Chondrocyte (in vitro differentiated cells): ENCODE measurements at regions not wholly inside any gene's neighbourhood (a gene's known extent, or its start where the extent isn't known, plus 50 kb on each side); places are given as distances from the start of the nearest gene placed in this dataset.

ENCODE experiments used
- DNase-seq: peaks from one replicate; pipeline ENCODE4 v3.0.0; 2021; ENCODE audit warnings: mixed read lengths, low spot score
- H3K27ac Mint-ChIP-seq: one replicate; pipeline ENCODE4 v1.8.0; 2021; ENCODE audit warnings: mild to moderate bottlenecking, moderate library complexity, mixed read lengths; ENCODE audit not compliant: unreplicated experiment
- H3K27me3 Mint-ChIP-seq: 2 replicates; pipeline ENCODE4 v1.8.0; 2021; ENCODE audit warnings: low read depth, mixed read lengths
- H3K36me3 Mint-ChIP-seq: 2 replicates; pipeline ENCODE4 v1.8.0; 2021; ENCODE audit warnings: low read depth, mixed read lengths
- H3K4me1 Mint-ChIP-seq: 2 replicates; pipeline ENCODE4 v1.8.0; 2021; ENCODE audit warnings: low read depth, mild to moderate bottlenecking, mixed read lengths
- H3K4me3 Mint-ChIP-seq: one replicate; pipeline ENCODE4 v1.8.0; 2021; ENCODE audit warnings: mild to moderate bottlenecking, moderate library complexity, mixed read lengths; ENCODE audit not compliant: unreplicated experiment
- H3K9me3 Mint-ChIP-seq: 2 replicates; pipeline ENCODE4 v1.8.0; 2021; ENCODE audit warnings: low read depth, mixed read lengths
- TF ChIP-seq, protein P1 (sequence below): fragments of 200-600 bp; sonication (generic); IDR thresholded peaks from 2 replicates; pipeline ENCODE4 v1.5.0; 2021; ENCODE audit warnings: antibody characterized with exemption, mild to moderate bottlenecking, moderate library complexity

DNA sequence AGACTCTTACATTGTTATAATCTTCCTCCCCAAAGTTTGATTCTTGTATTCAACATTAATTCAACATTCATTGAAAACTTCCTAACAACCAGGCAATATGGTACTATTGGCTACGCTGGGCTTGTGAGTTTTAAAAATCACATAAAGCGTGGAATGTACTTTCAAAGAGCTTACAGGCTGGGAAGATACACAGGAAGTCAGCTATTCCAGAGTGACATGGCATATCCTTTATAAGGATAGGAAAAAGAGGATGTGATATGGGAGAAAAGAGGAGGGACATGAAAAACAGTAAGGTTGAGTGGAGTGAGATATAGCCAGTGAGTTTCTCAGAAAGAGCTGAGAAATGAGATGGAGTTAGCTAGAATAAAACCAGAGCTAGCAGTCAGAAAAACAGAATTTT lies 103.6 kb upstream of the ATF7IP start:
- Mint-ChIP-seq H3K36me3 (peaks cover 5% of the 10 kb centered on the region), H3K4me1 (peaks cover 56% of the 10 kb centered on the region), H3K9me3 (peaks cover 23% of the 10 kb centered on the region), H3K27me3 (no peaks in the 10 kb centered on the region), H3K27ac (peak overlapping the region; percentile 92), H3K4me3 (no peak overlapping the region)
- no peak for DNase-seq
- TF ChIP-seq, protein P1, sequence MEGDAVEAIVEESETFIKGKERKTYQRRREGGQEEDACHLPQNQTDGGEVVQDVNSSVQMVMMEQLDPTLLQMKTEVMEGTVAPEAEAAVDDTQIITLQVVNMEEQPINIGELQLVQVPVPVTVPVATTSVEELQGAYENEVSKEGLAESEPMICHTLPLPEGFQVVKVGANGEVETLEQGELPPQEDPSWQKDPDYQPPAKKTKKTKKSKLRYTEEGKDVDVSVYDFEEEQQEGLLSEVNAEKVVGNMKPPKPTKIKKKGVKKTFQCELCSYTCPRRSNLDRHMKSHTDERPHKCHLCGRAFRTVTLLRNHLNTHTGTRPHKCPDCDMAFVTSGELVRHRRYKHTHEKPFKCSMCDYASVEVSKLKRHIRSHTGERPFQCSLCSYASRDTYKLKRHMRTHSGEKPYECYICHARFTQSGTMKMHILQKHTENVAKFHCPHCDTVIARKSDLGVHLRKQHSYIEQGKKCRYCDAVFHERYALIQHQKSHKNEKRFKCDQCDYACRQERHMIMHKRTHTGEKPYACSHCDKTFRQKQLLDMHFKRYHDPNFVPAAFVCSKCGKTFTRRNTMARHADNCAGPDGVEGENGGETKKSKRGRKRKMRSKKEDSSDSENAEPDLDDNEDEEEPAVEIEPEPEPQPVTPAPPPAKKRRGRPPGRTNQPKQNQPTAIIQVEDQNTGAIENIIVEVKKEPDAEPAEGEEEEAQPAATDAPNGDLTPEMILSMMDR, result no peak

DNA sequence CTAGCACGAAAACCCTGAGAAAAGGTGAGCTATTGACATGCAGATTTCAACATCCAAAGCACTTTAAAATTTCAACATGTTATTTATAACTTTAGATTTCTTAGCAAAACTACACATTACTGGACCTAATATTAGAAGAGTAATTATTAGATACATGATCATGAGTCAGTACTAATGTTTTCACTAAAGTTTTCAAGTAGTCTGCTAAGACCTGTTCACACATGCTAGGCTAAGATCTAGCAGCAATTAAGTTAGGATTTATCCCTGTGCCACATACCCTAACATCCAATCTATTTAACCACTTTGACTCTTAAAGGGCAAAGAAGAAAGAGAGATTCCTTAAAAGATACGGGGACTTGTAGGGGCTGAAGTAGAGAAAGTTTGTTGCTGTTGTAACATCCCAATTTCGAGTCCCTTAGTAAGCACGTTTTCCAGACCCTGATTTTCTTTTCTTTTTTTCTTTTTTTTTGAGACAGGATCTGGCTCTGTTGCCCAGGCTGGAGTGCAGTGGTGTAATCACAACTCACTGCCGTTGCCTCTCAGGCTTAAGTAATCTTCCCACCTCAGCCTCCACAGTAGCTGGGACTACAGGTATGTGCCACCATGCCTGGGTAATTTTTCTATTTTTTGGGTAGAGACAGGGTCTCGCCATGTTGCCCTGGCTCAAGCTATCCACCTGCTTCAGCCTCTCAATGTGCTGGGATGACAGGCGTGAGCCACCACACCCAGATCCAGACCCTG lies 102.5 kb upstream of the ATF7IP start:
- no peak overlapping the region for H3K27ac Mint-ChIP-seq
- no peak overlapping the region for H3K4me3 Mint-ChIP-seq

DNA sequence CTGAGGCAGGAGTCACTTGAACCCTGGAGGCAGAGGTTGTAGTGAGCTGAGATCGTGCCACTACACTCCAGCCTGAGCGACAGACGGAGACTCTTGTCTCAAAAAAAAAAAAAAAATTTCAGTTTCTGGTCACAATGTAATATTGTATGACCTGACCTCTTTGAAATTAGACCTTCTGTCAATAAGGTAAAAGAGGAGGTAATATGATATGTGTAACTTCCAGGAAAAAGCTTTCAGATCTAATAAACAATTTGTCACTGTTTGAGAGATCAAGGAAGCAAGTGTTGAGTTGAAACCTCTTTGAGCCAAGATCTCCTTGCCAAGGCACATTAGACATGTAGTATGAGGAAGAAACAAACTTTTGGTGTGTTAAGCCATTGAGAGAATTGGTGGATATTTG lies 101.7 kb upstream of the ATF7IP start:
- Mint-ChIP-seq H3K4me1 (peaks cover 38% of the 10 kb centered on the region), H3K36me3 (peaks cover 5% of the 10 kb centered on the region), H3K9me3 (peaks cover 18% of the 10 kb centered on the region), H3K27me3 (no peaks in the 10 kb centered on the region), H3K27ac (no peak overlapping the region), H3K4me3 (no peak overlapping the region)
- TF ChIP-seq, protein P1, result no peak
- DNase-seq, result no peak

More for the DNA sequence above, 102.5 kb upstream of the ATF7IP start:
- TF ChIP-seq, protein P1, result no peak
- H3K4me1 Mint-ChIP-seq, result peaks cover 46% of the 10 kb centered on the region
- DNase-seq, result no peak
- H3K27me3 Mint-ChIP-seq, result no peaks in the 10 kb centered on the region
- H3K9me3 Mint-ChIP-seq, result peaks cover 19% of the 10 kb centered on the region
- peaks cover 5% of the 10 kb centered on the region for H3K36me3 Mint-ChIP-seq

DNA sequence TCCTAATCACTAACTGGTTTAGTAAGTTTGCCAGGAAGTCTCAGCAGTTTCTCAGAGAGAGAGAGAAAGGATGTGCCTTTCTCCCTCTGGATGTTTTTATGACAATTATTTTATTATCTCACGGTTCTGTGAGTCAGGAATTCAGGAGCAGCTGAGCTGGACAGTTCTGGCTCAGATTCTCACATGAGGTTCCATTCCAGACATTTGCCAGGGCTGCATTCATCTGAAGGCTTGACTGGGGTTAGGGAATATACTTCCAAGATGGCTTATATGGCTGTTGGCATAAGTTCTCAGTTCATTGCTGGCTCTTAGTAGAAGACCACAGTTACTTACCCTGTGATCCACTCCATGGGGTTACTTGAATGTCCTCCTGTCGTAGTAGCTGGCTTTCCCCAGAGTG lies 101.2 kb upstream of the ATF7IP start:
- DNase-seq, result no peak
- Mint-ChIP-seq H3K9me3 (peaks cover 18% of the 10 kb centered on the region), H3K4me1 (peaks cover 34% of the 10 kb centered on the region), H3K27ac (no peak overlapping the region), H3K4me3 (no peak overlapping the region), H3K36me3 (peaks cover 5% of the 10 kb centered on the region), H3K27me3 (no peaks in the 10 kb centered on the region)
- TF ChIP-seq, protein P1, result no peak

DNA sequence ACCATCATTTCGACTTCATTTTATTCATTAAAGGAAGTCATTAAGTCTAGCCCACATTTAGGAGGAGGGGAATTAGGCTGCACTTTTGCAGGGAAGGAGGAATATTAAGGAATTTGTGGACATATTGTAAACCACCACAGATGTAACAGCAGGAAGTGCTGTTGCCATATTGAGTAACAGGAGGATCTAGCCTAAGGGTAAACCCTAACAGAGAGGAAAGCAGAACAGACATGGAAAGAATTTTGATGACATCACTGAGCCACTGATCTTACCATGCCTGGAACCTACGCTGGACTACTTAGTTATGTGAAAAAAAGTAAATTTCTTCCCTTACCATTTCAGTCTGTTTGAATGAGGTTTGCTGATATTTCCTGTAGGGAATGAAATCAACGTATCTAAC lies 100.7 kb upstream of the ATF7IP start:
- Mint-ChIP-seq H3K27ac (no peak overlapping the region), H3K36me3 (peaks cover 5% of the 10 kb centered on the region), H3K27me3 (no peaks in the 10 kb centered on the region), H3K9me3 (peaks cover 16% of the 10 kb centered on the region), H3K4me1 (peaks cover 32% of the 10 kb centered on the region), H3K4me3 (no peak overlapping the region)
- TF ChIP-seq, protein P1, result no peak
- no peak for DNase-seq
